Adrenal gland (tissue), 5 donors: ENCODE measurements at regions not wholly inside any gene's neighbourhood (a gene's known extent, or its start where the extent isn't known, plus 50 kb on each side); places are given as distances from the start of the nearest gene placed in this dataset.

Experiments
- CTCF ChIP-seq, 6 experiments: fragments of 450-650 bp in 4 of 6; fragments of 200-600 bp in 2 of 6; sonication (generic) in 1 of 6; IDR thresholded peaks; 1 replicate in 5 of 6; 2 replicates in 1 of 6; pipeline versions ENCODE4 v1.5.1 to v1.8.0; 2016 to 2021; ENCODE audit warnings: antibody characterized with exemption in 6 of 6, mild to moderate bottlenecking in 2 of 6, moderate library complexity in 1 of 6
- POLR2A ChIP-seq, 2 donors: fragments of 450-650 bp; IDR thresholded peaks; one replicate each; pipeline ENCODE4 v1.6.1; 2017; ENCODE audit warnings: antibody characterized with exemption in 2 of 2, mild to moderate bottlenecking in 2 of 2, moderate library complexity in 1 of 2
- donor health status: DM: no; HTN: no; CAD: no.

- TF ChIP-seq POLR2A (IDR thresholded peaks at IDR 0.05): no peak
- TF ChIP-seq CTCF (IDR thresholded peaks at IDR 0.05): no peak
Observed at GRCh38 chr2:71796174-71796593, 342.8 kb downstream of the DYSF start.
